Eye (tissue), 1 donor: ENCODE measurements at regions not wholly inside any gene's neighbourhood (a gene's known extent, or its start where the extent isn't known, plus 50 kb on each side); places are given as distances from the start of the nearest gene placed in this dataset.

Experiments used
- DNase-seq: peaks from one replicate; pipeline ENCODE4 v3.0.0-alpha.2; 2015

GRCh38 chr2:212945526-212945925, 205.9 kb downstream of the IKZF2 start:
- no peak for DNase-seq

DNA sequence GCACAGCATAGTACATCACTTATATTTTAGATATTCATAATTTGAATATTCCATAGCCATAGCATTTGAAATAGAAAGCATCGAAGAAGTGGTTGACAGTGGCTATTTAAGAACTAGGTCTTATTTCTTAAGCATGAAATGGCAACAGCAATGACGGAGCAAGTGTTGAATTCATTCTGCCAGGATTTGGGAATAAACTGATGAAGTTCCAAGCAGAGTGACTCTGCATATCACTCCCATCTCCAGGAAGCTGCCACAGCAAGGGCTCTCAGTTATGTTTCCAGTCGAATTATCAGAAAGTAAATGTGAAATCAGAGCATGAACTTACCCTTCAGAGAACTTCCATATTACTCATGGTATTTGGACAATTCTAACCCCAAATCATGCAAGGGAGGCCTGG, 208.1 kb downstream of the IKZF2 start:
- DNase-seq, result no peak

- no peak for DNase-seq
These were observed 210.1 kb downstream of the IKZF2 start for GRCh38 chr2:212941361-212941760.

GRCh38 chr2:212940816-212941215, 210.6 kb downstream of the IKZF2 start:
- DNase-seq, result peak; percentile 56

DNA sequence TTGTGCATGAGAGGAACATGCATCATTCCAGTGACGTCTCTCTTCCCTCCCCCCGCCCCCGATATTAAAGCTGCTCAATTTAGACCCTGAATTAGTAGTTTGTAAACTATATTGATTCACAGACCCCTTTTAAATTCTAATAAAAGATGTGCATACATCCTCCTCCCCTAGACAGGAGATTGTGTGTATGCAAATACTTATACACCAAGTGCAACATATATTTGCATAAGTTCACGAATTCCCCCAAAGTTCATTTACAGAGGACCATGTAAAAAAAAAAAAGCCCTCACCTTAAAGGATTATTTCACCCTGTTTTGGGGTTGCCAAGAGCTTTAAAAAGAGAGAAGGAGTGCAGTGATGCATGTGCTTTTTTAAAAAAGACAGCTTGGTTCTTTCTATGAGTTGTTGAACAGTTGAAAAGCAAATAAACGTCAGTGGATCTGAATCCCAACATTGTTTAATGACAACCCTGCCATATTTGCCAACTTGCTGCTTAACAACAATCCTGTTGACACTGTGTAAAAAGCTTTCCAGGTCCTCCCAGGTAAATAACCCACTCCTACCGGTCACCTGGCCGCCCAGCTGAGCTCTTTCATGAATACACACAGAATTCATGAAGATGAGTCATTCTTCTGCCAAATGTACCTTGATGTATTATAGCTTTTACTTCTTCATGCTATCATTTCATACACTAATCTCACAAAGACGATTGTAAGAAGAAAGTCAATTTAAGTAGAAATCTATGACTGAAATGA, 211.5 kb downstream of the IKZF2 start:
- no peak for DNase-seq

- no peak for DNase-seq
These were observed 213.1 kb downstream of the IKZF2 start for GRCh38 chr2:212938144-212938793.

GRCh38 chr2:212936572-212936971, 214.8 kb downstream of the IKZF2 start:
- DNase-seq, result no peak

GRCh38 chr2:212935752-212936151, 215.7 kb downstream of the IKZF2 start:
- no peak for DNase-seq

DNA sequence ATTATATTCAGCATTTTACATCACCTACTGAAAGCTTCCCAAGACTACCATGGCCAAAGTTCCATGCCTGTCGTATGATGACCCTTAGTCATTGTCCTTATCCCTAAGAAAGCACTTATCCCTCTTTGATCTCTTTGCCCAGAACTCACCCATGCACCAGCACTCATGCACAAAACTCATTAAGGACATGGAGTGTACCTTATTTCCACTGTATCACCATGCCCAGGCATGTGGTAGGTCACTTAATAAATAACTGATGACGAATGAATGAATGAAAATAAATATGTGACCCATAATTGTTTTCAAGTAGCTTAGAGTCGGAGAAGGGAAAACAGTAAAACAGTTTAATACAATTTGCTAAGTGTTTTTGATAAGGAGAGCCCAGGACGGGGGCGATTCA, 220.1 kb downstream of the IKZF2 start:
- no peak for DNase-seq

DNA sequence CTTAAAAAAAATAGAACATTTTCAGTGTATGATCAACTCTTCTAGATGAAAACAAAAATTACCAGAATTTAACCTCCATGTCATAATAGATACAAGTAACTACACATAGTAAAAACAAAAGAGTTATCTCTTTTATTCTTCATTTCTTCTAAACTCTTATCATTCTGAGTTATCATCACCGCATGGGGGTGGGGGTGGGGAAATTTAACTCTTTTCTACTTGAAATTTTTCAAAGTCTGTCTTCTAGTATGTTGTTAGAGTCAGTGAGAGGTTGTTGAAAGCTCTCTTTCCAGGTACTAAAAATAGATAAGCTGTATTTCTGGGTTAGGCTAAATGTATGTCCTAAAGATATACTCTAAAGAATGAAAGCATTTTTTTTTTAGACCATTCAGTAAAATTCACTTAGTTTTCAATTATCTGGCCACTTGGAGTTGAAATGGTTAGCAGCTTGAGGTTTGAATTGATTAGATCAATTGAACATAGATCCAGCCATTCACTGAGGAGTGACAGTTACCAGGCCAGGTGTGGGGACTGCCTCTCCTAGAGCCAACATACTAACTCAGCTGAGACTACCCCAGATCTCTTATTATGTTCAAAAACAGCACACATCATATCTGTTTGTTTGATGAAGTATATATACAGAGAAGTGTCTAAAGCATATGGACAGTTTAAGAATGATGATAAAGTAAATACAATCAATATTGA, 220.7 kb downstream of the IKZF2 start:
- no peak for DNase-seq

- no peak for DNase-seq
These were observed 221.4 kb downstream of the IKZF2 start for GRCh38 chr2:212929971-212930370.

DNA sequence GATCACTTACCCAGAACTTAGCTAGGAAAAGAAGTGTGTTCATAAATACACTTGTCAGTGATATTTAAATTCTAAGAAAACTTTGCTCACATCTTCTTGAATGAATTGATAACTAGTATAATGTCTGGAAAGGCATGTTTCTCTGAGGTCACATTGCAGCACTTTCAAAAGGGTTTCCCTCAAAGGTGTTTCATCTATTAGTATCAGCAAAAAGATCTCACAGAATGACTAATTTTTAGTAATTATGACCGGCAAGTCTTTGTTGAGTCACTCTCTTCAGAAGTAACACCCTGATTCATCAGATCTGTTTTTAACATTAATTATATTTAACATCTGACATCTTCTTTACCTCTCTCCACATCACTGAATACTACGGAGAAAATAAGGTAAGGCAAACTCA, 222.3 kb downstream of the IKZF2 start:
- DNase-seq, result no peak

GRCh38 chr2:212928681-212929080, 222.7 kb downstream of the IKZF2 start:
- DNase-seq, result no peak

DNA sequence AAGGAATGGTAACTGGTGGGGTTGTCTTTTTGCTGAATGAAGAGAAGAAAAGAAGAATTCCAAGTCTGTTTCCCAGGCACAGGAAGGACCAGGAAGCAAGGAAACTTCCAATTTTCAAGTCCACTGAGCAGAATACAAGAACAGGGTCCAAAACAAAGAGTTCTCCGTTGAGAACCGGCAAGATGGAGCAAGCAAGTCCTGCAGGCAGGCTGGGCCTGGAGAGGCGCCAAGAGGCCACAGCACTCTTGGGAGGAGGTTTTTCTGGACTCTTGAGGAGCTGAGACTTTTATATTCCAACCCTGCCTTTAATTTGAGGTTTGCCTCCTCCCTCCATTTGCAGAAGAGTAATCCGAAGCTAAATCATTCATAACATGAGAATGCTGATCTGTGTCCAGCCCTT, 224.5 kb downstream of the IKZF2 start:
- DNase-seq, result no peak

DNA sequence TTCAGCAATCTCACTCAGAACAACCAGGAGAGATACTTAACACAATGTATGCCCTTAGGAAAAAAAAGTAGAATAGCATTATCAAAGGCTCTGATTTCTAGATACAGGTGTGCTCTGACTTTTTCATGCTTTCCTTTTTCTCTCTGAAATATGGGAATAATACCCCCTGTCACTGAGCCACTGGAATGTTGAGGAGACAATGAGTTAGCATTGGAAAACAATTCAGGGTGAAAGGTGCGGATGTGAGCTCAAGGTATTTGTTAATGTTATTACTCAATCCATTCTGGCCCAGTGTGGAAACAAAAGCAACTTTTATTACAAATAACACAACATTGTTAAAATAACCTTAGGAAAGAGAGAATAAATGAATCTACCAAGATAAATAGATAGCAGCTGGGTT, 228.0 kb downstream of the IKZF2 start:
- DNase-seq, result no peak

- no peak for DNase-seq
These were observed 228.7 kb downstream of the IKZF2 start for GRCh38 chr2:212922701-212923100.

GRCh38 chr2:212921711-212922110, 229.7 kb downstream of the IKZF2 start:
- no peak for DNase-seq

GRCh38 chr2:212921061-212921460, 230.4 kb downstream of the IKZF2 start:
- no peak for DNase-seq

GRCh38 chr2:212919238-212919637, 232.2 kb downstream of the IKZF2 start:
- DNase-seq, result peak; percentile 5

GRCh38 chr2:212918336-212918735, 233.1 kb downstream of the IKZF2 start:
- DNase-seq, result no peak

GRCh38 chr2:212915121-212915782, 236.2 kb downstream of the IKZF2 start:
- no peak for DNase-seq

DNA sequence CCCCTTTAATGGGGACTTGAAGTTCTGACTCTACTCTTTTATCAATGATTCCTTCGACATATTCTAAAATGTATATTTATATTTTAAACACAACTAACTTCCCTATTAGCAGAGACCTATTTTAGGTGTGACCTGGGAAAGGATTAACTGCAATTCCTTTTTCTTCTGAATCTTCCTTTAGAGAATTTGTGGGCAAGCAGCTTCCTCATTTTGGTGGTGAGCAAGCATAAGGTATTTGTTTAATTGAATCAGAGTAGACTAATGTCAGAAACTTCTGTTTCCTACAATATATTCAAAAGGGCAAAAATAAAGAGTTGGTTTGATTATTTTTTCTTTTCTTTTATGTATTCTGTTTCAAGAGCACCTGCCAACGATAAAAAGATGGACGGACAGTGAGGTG, 237.0 kb downstream of the IKZF2 start:
- DNase-seq, result no peak

DNA sequence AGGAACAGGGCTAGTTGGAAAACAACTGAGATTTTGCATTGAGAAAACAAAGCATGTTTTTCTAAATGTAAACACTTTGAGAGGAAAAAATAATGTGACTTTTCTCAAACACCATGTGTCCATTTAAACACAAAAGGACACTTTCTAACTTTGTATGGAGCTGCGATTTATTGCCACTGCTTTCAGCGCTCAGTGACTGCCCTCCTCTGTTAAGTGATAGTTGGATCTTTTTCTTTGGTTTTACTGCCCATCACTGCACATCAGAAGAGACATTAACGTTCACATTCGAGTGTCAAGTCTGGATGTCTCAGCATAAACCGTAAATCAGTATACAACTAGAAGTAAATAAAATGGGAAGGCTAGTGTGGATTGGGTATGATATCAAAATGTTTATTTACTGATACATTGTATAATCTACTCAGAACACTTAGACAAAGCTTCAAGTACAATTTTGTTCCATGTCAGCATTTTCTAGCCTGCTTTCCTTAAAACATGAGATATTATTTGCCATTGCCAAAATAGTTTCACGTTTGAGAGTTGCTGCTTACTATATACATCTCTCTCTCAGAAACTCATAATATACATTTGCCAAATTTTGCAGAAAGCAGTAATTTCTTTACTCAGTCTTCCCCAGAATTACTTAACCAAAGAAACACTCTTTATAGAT, 237.6 kb downstream of the IKZF2 start:
- no peak for DNase-seq
